Nephron progenitor cell (in vitro differentiated cells): ENCODE measurements at regions not wholly inside any gene's neighbourhood (a gene's known extent, or its start where the extent isn't known, plus 50 kb on each side); places are given as distances from the start of the nearest gene placed in this dataset.

Experiments used
- DNase-seq: peaks from one replicate; pipeline ENCODE4 v3.0.0; 2021
- H3K27ac Mint-ChIP-seq: 2 replicates; pipeline ENCODE4 v1.8.0; 2021; ENCODE audit warnings: mild to moderate bottlenecking, moderate library complexity, mixed read lengths
- H3K27me3 Mint-ChIP-seq: 2 replicates; pipeline ENCODE4 v1.8.0; 2021; ENCODE audit warnings: mild to moderate bottlenecking, low read depth, mixed read lengths; ENCODE audit not compliant: poor library complexity
- H3K36me3 Mint-ChIP-seq: 2 replicates; pipeline ENCODE4 v1.8.0; 2021; ENCODE audit warnings: low read depth, mixed read lengths
- H3K4me1 Mint-ChIP-seq: 2 replicates; pipeline ENCODE4 v1.8.0; 2021; ENCODE audit warnings: mixed read lengths
- H3K4me3 Mint-ChIP-seq: 2 replicates; pipeline ENCODE4 v1.8.0; 2021; ENCODE audit warnings: mild to moderate bottlenecking, moderate library complexity, mixed read lengths
- H3K9me3 Mint-ChIP-seq: 2 replicates; pipeline ENCODE4 v1.8.0; 2021; ENCODE audit warnings: mild to moderate bottlenecking, moderate library complexity, mixed read lengths
- CTCF ChIP-seq: fragments of 200-600 bp; sonication (generic); IDR thresholded peaks from 2 replicates; pipeline ENCODE4 v1.5.0; 2021; ENCODE audit warnings: antibody characterized with exemption

- no peak for TF ChIP-seq CTCF
- DNase-seq, result no peak
- Mint-ChIP-seq H3K4me3 (no peak overlapping the region), H3K9me3 (no peaks in the 10 kb centered on the region), H3K27me3 (peaks cover 4% of the 10 kb centered on the region), H3K36me3 (no peaks in the 10 kb centered on the region), H3K27ac (no peak overlapping the region), H3K4me1 (no peaks in the 10 kb centered on the region)
Observed at GRCh38 chr6:141634269-141634668, 498.5 kb upstream of the GJE1 start.

DNA sequence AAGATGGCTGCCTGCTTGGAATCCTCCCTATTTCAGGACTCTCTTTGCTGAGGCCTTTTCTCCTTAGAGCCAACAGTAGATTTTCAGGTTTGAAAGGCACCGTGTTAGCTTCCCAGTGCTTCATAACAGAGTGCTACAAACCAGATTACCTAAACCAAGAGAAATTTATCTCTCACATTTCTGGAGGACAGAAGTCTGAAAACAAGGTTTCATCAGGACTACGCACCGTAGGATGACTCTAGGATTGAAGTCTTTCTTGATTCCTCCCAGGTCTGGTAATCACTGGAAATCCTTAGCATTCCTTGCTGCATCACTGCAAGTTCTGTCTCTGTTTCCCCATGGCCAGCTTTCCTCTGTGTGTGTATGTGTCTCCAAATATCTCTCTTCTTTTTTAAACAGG lies 508.4 kb upstream of the GJE1 start:
- H3K9me3 Mint-ChIP-seq, result peaks cover 4% of the 10 kb centered on the region
- no peaks in the 10 kb centered on the region for H3K4me1 Mint-ChIP-seq
- no peaks in the 10 kb centered on the region for H3K36me3 Mint-ChIP-seq
- no peak for DNase-seq
- H3K27ac Mint-ChIP-seq, result no peak overlapping the region
- H3K27me3 Mint-ChIP-seq, result no peaks in the 10 kb centered on the region
- H3K4me3 Mint-ChIP-seq, result no peak overlapping the region
- no peak for TF ChIP-seq CTCF

- H3K27ac Mint-ChIP-seq, result no peak overlapping the region
- H3K36me3 Mint-ChIP-seq, result no peaks in the 10 kb centered on the region
- H3K4me1 Mint-ChIP-seq, result no peaks in the 10 kb centered on the region
- H3K27me3 Mint-ChIP-seq, result no peaks in the 10 kb centered on the region
- no peak for DNase-seq
- peaks cover 9% of the 10 kb centered on the region for H3K9me3 Mint-ChIP-seq
- H3K4me3 Mint-ChIP-seq, result no peak overlapping the region
- no peak for TF ChIP-seq CTCF
Observed at GRCh38 chr6:141618180-141618581, 514.5 kb upstream of the GJE1 start.

DNA sequence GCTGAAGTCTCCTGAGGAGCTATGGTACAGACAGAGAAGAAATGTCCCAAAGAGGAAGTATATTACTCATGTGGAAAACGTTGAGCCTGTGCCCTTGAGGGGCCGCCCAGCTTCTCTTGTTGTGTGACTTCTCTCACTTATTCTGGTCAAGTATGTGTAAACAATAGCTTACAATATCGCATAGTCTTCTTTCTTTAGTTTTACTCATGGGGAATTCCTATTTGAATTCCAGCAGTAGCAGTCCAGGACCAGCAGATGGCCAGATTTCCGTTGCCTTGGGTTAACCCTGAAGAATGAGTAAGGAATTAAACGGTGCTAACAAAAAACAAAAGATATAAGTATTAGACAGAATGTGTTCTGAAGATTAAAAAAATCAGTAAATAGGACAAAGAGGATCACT lies 522.0 kb upstream of the GJE1 start:
- no peaks in the 10 kb centered on the region for H3K4me1 Mint-ChIP-seq
- no peak overlapping the region for H3K27ac Mint-ChIP-seq
- no peak for TF ChIP-seq CTCF

DNA sequence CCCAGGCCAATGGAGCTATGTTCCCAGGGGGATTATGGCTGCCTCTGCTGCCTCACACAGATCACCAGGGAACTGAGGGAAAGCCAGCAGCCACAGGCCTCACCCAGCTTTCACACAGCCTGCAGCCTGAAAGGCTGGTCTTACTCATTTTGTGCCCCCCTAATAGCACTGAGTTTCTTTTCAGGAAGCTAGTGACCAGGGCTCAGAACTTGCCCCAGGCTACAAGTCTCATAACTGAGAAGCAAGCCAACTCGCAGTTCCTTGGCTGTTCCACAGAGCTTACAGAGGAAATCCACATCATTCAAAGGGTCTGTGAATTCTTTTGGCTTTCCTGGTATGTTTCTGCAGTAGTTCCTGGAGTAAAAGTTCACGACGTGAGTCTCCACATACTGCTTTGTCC lies 524.8 kb upstream of the GJE1 start:
- Mint-ChIP-seq H3K4me3 (no peak overlapping the region), H3K27me3 (no peaks in the 10 kb centered on the region), H3K36me3 (no peaks in the 10 kb centered on the region), H3K27ac (no peak overlapping the region), H3K4me1 (no peaks in the 10 kb centered on the region), H3K9me3 (peaks cover 19% of the 10 kb centered on the region)
- TF ChIP-seq CTCF, result no peak
- no peak for DNase-seq

More for the DNA sequence above, 522.0 kb upstream of the GJE1 start:
- no peak for DNase-seq
- H3K27me3 Mint-ChIP-seq, result no peaks in the 10 kb centered on the region
- no peak overlapping the region for H3K4me3 Mint-ChIP-seq
- no peaks in the 10 kb centered on the region for H3K36me3 Mint-ChIP-seq
- H3K9me3 Mint-ChIP-seq, result peaks cover 17% of the 10 kb centered on the region

DNA sequence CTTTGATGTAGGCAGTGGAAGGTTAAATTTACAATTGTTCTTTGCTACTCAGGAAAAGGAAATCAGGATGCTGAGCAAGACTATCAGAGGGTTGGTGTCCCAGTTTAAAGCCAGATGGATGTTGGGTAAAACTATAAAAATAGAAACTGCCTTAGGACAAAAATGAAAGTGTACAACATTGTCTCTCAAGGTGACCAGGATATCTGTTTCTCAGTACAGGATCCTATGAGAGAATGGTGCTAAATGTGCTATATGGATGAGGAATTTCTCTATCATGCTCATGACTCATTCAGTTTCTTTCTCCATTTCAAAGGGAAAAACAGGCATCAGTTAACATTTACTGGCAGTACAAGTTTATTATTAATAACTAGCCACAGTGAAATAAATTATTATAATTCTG lies 534.2 kb upstream of the GJE1 start:
- no peak for DNase-seq
- no peak overlapping the region for H3K4me3 Mint-ChIP-seq
- H3K27ac Mint-ChIP-seq, result no peak overlapping the region
- H3K27me3 Mint-ChIP-seq, result no peaks in the 10 kb centered on the region
- H3K36me3 Mint-ChIP-seq, result no peaks in the 10 kb centered on the region
- H3K9me3 Mint-ChIP-seq, result no peaks in the 10 kb centered on the region
- no peak for TF ChIP-seq CTCF
- H3K4me1 Mint-ChIP-seq, result no peaks in the 10 kb centered on the region
